NCI-H2171 (cell line): ENCODE measurements at regions not wholly inside any gene's neighbourhood (a gene's known extent, or its start where the extent isn't known, plus 50 kb on each side); places are given as distances from the start of the nearest gene placed in this dataset.
"Not testable (repeated sequence)": the region's sequence is repeated elsewhere in the genome, so short reads cannot be mapped to it uniquely, and the experiment has no call there.

Experiments
- DNase-seq: peaks from one replicate; lab custom pipeline; 2025; lab: John Stamatoyannopoulos, UW

DNA sequence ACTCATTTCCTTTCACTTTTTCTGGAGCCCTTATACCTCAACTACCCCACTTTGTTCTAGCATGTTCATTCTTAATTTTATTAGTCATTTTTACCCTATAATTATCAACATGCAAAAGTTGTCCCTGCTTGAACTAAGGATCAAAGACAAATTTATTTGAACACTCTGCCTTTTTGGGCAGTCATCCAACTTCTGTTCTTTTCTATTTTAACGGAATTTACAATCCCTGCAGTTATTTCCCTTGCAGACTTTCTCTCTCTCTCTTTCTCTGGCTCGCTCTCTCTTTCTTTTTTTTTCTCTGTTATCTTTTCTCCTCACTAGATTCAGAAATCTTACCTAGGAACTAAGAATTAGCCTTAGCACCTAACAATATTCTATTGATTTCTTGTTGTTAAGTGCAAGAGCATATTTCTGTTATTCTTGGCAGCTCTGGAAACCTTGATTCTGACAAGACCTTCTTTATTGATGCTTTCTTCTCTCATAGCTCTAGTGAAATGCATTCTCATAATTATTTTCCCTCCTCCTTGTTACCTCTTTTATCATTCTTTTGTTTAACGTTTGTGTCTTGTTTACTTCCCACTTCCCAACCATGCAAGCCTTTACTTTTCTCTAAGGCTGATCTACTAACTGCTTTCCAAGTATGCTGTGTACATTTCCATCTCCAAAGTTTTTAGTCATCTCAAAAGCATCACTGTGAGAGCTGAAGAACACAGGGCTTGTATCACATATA, 951.6 kb downstream of the DIPK2A start:
- no peak for DNase-seq

DNA sequence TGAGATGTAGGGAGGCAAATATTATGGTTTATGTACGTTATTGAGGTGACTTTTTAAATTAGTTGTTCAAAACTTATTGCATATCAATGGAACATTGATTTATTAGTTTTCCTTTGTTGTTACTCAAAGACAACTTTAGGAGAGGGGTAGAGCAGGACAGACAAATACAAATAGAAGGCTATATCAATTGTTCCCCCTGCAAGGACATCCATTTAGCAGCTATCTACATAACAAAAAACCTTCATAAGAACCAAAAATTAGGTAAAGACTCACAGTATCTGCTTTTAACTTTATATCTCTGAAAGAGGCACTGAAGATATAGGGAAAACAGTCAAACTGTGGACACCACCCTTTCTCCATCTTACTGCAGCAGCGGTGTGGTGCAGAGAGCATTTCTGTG, 958.8 kb downstream of the DIPK2A start:
- DNase-seq = no peak

DNA sequence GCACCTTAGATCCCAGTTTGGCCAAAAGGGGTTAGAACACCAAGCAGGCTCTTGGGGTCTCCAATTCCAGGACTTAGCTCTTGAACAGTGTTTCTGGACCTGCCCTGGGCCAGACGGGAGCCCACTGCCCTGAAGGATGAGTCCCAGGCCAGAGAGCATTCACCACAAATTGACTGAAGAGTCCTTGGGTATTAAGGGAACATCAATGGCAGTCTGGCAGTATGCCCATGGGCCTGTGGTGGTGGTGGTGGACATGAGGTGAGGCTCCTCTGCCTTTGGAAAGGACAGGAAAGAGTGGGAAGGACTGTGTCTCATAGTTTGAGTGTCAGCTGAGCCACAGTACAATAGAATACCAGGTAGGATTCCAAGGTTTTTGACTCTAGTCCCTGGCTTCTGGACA, 960.0 kb downstream of the DIPK2A start:
- no peak for DNase-seq

DNA sequence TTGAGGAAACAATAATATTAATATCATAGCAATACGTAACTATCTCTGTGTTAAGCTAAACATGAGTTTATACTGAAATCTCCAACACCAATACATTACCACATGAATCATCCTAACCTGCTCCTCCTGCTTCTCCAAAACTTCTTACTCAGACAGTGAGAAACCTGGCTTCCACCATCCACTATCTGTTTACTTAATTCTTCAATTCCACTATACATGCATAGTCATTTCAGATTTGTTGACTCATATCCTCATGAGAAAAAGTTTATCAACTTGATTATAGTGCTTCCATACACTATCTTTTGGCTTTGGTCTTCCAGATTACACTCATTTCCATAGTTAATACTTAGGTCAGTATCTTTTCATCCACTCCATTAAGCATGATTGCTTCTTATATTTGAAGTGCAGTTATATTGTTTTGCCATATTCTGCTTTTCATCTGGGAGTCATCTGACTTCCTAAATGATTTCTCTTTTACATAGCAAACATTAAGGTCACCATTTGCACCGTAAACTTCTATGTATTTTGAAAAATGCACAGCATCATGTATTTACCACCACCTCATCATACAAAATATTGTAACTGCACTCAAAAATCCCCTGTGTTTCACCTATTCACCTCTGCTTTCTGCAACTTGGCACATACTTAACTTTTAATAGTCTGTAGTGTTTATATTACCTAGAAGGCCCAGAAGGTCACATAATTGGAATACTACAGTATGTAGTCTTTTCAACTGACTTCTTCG, 970.6 kb downstream of the DIPK2A start:
- no peak for DNase-seq

DNA sequence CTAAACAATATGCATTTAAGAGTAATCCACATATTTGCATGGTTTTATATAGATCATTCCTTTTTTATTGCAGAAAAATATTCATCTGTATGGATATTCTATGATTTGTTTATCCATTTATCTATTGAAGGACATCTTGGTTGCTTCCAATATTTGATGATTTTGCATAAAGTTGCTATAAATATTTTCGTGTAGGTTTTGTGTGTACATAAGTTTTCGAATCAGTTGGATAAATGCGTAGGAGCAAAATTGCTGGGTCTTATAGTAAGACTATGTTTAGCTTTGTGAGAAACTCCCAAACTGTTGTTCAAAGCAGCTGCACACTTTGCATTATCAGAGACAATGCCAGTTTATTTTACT, 971.2 kb downstream of the DIPK2A start:
- no peak for DNase-seq

DNA sequence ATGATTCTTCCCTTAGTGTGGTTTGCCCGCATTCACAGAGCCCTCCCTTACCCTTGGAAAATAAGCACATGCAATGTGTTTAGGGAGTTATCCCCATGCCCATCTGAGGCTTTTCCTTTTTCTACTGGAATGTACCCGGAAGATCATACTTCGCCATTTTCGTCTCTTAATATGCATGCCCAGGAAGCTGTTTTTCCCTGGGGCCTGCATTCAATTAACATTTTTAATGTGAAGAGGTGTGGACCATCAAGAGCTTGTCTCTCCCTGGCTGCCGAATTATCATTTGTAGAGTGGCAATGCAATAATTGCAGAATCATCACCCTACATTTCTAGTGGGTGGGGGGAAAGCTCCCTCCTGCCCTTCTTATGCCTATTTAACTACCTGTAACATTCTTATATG, 976.3 kb downstream of the DIPK2A start:
- no peak for DNase-seq

DNA sequence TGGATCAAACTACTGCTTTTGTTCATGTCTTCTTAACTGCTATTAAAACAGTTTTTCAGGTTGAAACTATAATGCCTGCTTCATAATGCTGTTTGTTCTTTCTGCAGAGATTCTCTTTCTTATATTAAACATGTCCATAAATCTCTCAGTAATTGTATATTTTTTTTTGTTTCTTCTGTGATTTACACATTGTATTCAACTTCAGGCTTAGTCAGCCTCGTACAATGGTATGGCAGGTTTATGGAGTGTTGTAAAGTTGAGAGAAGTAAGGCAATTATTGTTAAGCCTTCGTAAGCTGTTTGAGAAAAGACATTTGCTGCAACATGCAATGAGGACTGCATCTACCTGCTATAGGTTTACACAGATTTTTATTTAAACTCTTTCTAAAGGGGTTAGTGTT, 977.1 kb downstream of the DIPK2A start:
- no peak for DNase-seq

DNA sequence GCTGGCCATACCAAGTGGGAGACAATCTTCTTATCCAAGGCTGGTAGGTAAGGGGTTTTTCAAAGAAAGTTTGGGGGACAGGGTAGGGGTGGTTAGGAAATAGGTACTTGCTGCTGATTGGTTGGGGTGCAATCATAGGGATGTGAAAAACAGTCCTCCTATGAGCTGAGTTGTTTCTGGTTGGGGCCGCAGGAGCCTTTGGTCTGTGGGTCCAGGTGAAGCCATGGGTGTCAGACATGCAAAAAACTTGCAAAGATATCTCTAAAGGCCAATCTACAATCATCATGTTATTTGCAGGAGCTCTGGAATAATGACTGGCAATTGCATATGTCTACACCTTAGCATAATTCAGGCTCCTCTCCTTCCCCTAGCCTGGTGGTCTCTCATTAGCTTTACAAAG, 982.3 kb downstream of the DIPK2A start:
- no peak for DNase-seq

DNA sequence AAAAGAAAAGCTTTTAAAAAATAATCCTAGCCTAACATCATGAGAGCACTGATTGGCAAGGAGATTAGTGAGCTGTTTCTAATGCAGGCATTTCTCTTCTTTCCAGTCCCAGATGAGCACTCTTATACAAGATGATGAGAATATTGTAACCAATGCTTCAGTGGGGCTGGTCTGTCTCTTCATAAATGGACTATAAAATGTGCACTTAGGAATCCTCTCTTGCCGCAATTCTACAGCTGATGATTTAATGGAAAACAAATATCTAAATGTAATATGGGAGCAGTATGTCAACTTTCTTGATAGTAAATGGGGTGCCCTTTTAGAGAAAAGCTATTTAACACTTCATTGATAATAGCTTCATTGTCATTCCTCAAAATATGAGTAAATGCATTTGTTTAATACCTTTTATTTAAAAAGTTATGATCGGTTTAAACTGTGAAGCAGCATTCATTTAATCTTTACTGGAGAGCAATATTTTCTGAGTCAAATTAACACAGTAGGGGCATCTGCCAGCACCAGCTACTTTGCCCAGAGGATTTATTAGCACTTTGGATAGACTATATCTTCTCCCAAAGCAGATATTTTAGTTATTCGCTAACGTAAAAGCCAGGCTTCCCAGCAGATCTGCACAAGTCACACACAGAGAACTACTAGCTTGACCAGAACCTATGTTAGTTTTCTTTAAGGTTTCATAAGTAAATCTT, 985.9 kb downstream of the DIPK2A start:
- DNase-seq = no peak

DNA sequence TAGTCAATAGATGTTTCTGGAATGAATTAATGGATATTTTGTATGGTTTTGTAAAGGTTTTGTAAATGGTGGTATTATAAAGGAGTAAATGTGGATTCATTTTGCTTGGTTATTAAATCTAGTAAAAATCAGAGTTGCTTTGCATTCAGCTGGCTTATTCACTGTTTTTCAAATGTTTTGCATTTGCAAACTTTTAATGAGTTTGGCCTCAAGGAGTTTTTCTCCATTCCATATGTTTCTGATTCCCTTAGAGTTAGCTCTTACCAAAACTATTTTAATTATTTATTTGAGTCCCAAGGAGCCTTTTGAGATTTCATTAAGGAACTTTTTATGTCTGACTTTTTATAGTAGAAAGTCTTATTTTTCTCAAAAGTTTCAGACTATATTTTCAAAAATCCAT, 992.2 kb downstream of the DIPK2A start:
- no peak for DNase-seq

DNA sequence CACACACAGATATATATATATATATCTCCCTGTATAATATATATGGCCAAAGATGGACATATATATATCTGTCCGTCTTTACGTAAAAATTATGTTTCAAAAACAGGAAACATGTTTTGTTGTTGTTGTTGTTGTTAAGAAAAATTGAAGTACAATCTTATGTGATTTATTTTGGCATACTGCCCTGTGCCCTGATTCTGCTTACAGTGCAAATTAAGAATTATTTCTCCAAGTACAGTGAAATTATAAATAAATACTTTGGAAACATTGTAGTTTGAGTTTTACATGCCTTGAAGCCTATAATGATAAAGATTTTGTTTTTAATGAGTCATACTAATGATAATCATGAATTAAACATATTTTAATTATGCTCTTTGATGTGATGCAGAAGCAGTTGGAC, 994.9 kb downstream of the DIPK2A start:
- no peak for DNase-seq

DNA sequence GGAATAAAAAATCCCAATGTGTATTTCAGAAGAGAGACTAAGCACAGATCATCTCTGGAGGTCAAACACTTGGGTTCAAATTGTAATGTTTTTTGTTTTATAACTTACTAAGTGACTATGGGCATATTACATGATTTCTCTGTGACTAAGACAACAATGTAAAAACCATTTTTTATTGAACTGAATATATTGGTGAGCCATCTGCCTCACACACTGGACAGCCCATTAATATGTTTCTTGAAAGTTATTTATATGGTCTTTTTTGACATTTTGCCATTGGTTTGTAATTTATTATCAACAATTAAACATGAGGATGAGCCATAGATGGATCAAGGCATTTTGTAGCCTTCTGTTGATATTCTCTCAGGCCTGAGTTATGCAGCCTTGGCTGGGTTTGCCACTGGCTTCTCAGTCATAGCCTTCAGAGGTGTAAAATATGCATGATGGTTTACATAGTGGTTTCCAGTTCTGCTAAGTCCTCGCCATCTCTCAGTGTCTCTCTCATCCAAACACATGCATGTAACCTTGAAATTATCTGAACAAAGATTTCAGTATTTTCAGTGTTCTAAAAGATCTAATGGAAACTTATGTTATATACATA, 997.2 kb downstream of the DIPK2A start:
- DNase-seq = no peak

DNA sequence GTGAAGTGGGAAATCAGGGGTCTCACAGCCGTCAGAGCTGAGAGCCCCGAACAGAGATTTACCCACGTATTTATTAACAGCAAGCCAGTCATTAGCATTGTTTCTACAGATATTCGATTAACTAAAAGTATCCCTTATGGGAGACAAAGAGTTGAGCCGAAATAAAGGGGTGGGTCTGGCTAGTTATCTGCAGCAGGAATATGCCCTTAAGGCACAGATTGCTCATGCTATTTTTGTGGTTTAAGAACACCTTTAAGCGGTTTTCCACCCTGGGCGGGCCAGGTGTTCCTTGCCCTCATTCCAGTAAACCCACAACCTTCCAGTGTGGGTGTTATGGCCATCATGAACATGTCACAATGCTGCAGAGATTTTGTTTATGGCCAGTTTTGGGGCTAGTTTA, 1012.9 kb downstream of the DIPK2A start:
- DNase-seq = not testable (repeated sequence)

DNA sequence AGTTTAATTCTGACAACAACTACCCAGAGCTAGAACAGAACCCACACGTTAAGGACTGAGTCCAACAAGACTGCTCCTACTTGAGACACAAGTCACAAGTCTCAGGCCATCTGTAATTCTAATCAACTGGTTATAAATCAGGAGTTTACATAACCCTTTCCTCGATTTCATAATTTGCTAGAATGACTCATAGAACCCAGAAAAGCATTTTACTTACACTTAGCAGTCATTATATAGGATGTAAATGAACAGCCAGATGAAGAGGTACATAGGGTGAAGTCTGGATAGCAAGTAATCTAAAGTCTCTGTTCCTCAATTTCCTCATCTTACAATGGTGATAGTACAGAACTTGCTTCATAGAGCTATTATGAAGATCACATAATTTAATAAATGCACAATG, 1018.2 kb downstream of the DIPK2A start:
- no peak for DNase-seq

DNA sequence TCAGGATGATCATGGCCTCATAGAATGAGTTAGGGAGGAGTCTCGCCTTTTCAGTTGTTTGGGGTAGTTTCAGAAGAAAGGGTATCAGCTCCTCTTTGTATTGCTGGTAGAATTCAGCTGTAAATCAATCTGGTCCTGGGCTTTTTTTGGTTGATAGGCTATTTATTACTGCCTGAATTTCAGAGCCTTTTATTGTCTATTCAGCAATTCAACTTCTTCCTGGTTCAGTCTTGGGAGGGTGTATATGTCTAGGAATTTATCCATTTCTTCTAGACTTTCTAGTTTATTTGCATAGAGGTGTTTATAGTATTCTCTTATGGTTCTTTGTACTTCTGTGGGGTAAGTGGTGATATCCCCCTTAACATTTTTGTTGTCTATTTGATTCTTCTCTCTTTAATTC, 1024.2 kb downstream of the DIPK2A start:
- DNase-seq = no peak

DNA sequence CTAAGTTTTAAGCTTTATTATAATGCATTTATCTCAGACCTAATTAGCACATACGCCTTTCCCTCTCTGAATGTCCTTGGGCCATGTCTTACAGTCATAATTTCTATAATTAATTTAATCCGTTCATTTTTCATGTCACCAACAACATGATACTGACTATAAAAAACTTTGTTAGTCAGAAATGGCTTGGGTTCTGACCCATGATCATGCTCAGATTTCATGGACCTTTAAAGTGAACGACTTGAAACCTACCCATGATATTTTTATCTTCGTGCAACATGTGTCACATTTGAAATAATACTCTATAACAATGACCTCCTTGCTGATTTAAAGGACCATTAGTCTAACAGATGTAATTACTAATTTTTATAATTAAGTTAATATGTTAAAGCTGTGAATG, 1033.8 kb downstream of the DIPK2A start:
- no peak for DNase-seq

DNA sequence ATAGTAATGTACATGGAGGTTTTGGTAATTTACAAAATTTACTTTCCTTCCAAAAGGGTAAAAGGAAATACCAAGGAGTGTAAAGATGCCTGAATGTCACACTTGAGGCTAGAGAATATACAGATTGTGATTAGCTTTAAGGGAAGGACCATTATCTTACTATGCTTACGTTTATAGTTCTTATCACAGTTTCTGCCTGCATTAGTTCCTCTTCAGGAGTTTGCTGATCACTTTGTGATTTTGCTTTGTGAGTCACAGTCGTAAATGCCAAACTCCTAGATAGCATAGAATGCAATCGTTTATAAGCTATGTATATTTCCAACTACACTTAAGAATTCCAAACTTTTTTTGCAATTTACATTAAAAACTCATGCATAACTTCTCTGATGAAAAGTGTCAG, 1034.6 kb downstream of the DIPK2A start:
- no peak for DNase-seq

DNA sequence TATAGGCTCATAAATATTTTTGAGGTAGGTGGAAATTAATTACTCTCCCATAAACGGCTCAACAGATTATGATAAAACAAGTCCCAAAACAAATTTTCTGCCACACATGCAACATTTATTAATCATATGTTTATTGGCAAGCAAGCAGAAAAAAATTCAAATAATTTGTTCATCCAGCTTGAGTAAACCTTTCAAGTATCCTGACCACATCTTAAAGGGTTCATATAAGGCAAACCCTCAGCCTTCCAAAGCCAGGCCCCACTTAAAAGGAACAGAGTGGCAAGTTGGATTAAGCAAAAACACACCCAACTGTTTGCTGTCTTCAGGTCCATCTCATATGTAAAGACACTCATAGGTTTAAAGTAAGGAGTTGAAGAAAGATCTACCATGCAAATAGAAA, 1042.3 kb downstream of the DIPK2A start:
- DNase-seq = no peak

DNA sequence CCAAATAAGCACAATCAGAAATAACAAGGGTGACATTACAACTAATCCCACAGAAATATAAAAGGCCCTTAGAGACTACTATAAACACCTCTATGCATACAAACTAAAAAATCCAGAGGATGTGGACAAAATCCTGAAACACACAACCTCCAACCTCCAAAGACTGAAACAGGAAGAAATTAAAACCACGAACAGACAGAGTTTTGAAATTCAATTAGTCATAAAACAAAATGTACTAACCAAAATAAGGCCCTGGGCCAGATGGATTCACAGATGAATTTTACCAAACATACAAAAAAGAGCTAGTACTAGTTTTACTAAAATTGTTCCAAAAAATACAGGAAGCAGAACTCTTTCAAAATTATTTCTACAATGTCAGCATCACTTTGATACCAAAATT, 1043.6 kb downstream of the DIPK2A start:
- DNase-seq = no peak

DNA sequence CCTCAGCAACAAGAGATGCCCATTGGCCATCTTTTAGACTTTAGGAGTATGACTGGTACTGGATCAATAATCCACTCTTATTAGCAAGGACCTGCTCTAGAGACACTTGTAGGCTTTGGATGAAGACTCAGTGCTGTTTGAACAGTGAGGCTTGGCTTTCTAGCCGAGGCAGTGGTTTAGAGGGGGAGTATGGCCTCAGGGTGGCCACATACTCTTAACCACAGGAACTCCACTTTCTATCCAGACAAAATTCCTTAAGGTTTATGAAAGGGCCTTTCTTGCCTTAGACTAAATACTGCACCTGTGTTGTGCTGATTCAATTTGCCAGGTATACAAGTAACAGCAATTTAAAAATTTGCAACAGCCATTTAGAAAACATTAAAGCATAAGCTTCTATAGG, 1046.3 kb downstream of the DIPK2A start:
- no peak for DNase-seq

DNA sequence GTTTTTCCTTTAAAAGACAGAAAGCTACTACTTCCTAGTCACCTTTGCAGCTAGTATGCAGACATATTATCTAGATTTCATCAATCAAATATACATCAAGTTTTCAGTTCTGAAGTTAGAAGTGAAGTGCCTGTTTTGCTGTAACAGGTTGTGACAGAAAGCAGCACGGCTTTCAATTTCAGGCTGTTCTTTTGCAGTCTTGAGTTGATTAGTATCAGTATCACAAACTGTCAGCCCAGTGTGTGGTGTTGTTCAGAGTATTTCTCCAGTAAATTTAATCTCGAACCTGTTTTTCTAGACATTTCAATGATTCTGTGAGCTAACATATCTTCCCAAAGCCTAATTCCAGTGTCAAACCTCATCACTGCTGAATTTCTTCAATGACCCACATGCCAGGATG, 1050.8 kb downstream of the DIPK2A start:
- DNase-seq = no peak

DNA sequence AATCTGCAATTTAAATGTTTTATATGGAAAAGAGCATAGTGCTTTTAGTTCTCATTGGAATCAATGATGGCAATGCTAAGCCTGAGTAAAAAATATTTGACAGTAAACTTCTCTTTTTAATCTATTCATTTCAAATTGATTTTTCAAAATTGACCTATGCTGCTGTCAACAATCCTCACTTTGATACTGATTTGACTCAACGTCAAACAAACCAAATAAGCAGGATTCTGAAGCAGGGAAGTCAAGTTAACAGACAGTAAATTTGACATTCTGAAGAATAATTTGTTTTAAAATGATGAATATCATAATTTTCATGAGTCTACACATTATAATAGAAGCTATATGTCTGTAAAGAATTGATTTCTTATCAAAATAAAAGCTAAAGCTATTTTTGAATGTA, 1053.1 kb downstream of the DIPK2A start:
- DNase-seq = no peak

DNA sequence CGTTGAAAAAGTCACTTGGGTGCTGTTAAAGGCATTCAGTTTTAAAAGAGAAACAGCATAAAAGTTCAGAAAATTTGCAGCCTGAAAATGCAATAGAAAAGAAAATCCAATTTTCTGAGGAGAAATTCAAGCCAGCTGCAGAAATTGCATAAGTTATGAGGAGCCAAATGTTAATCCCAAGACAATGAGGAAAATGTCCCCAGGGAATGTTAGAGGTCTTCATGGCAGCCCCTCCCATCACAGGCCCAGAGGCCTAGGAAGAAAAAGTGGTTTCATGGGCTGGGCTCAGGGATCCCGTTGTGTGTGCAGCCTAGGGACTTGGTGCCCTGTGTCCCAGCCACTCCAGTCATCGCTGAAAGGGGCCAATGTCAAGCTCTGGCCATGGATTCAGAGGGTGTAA, 1055.6 kb downstream of the DIPK2A start:
- DNase-seq = not testable (repeated sequence)
